ENCODE measurements at regions not wholly inside any gene's neighbourhood (a gene's known extent, or its start where the extent isn't known, plus 50 kb on each side); places are given as distances from the start of the nearest gene placed in this dataset.

DNA sequence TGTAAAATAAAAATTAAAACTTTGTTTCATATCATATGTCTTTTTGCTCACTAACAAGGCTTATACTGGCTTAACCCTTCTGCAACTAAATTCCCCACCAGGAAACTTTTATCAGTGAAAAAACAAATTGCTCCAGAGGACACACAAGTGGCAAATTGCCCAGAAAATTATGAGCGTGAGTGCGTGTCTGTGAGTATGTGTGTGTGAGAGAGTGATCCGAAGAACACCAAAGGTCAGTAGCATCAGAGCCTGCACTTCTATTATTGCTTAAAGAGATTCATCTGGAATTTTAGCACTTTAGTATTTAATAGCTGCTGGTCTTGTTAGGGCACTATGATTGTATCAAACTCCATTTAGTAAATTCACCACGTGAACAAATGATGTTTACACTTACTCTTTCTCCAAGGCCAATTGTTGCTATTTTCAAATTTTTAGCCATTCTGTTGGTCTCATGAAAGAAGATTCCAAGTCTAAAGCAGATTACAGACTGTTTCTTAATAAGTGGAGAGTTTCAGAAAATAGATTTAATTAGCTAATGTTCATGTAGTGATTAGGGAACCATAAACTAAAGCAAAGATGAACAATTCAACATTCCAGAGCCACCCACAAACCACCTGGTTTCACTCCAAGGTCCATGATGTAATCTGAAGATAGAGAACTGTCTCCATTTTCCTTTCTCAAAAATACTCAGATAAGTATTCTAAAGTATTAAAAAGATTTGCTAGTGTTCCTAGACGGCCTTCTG, 91.1 kb upstream of the IL12A start:
- no peak overlapping the region for H3K4me2 ChIP-seq (ENCODE audit: control insufficient read depth, extremely low read depth, insufficient read depth, low read depth, low read length)
- no peaks in the 10 kb centered on the region for H3K79me2 ChIP-seq (ENCODE audit: control insufficient read depth, insufficient read depth, low read length)
- no peaks in the 10 kb centered on the region for H3K4me1 ChIP-seq (ENCODE audit: control insufficient read depth, extremely low read depth, insufficient read depth, low read length)
- no peaks in the 10 kb centered on the region for H4K20me1 ChIP-seq (ENCODE audit: control insufficient read depth, extremely low read depth, insufficient read depth, low read length)
- H3K27ac ChIP-seq (ENCODE audit: control insufficient read depth, insufficient read depth, low read length): no peak overlapping the region
- dilution Hi-C loops (cut with MboI; ENCODE audit: extremely low pct_ligation_motif_present, low sequenced_read_pairs): no loop called here
- H3K27me3 ChIP-seq (ENCODE audit: control insufficient read depth, extremely low read depth, insufficient read depth, low read length): no peaks in the 10 kb centered on the region
- H3K9me3 ChIP-seq (ENCODE audit: control insufficient read depth, low read depth, low read length): no peaks in the 10 kb centered on the region
- H3K9ac ChIP-seq (ENCODE audit: control insufficient read depth, extremely low read depth, insufficient read depth, low read length): no peak overlapping the region
- H3K36me3 ChIP-seq (ENCODE audit: control insufficient read depth in 2 of 2, extremely low read depth in 1 of 2, insufficient read depth in 2 of 2, low read length in 2 of 2): peaks cover 5 to 12% of the 10 kb centered on the region in 2 experiments
- no peak for TF ChIP-seq EZH2 (IDR thresholded peaks at IDR 0.05; ENCODE audit: low read length)
- TF ChIP-seq, protein P1, sequence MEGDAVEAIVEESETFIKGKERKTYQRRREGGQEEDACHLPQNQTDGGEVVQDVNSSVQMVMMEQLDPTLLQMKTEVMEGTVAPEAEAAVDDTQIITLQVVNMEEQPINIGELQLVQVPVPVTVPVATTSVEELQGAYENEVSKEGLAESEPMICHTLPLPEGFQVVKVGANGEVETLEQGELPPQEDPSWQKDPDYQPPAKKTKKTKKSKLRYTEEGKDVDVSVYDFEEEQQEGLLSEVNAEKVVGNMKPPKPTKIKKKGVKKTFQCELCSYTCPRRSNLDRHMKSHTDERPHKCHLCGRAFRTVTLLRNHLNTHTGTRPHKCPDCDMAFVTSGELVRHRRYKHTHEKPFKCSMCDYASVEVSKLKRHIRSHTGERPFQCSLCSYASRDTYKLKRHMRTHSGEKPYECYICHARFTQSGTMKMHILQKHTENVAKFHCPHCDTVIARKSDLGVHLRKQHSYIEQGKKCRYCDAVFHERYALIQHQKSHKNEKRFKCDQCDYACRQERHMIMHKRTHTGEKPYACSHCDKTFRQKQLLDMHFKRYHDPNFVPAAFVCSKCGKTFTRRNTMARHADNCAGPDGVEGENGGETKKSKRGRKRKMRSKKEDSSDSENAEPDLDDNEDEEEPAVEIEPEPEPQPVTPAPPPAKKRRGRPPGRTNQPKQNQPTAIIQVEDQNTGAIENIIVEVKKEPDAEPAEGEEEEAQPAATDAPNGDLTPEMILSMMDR (optimal IDR thresholded peaks at IDR 0.05 in 1 of 3, IDR thresholded peaks at IDR 0.05 in 1 of 3, conservative IDR thresholded peaks at IDR 0.05 in 1 of 3; ENCODE audit: extremely low read depth in 1 of 3, insufficient read depth in 2 of 3, low read length in 3 of 3): no peak
- FAIRE-seq (no peak), DNase-seq (ENCODE audit: low read depth, low spot score) (no peak)
- H3K4me3 ChIP-seq (ENCODE audit: control insufficient read depth in 2 of 3, extremely low read depth in 1 of 3, insufficient read depth in 2 of 3, low read depth in 1 of 3, low read length in 3 of 3): no peak overlapping the region
- no peaks in the 10 kb centered on the region for H3K9me1 ChIP-seq (ENCODE audit: control insufficient read depth, extremely low read depth, insufficient read depth, low read length)
- no peak overlapping the region for H2AFZ ChIP-seq (ENCODE audit: control insufficient read depth, low read length)

DNA sequence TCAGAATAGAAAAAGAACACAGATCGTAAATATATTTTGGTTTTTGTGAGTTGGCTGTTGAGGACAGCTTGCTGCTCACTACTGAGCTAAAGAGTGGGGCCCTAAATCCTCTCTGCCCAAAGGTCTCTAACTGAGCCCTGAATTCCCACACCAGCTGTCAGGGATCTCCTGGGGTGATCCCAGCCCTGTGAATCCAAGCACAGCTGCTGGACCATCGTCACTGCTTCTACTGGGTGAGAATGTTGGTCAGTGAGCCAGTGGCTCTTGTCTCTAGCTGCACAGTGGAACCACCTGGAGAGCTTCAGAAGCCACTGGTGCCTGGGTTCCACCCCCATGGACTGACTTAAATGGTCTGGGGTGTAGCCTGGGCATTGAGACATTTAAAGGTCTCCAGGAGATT, 90.5 kb upstream of the IL12A start:
- no peaks in the 10 kb centered on the region for H3K9me1 ChIP-seq (ENCODE audit: control insufficient read depth, extremely low read depth, insufficient read depth, low read length)
- no peaks in the 10 kb centered on the region for H3K4me1 ChIP-seq (ENCODE audit: control insufficient read depth, extremely low read depth, insufficient read depth, low read length)
- FAIRE-seq (no peak), DNase-seq (ENCODE audit: low read depth, low spot score) (no peak)
- no peaks in the 10 kb centered on the region for H3K27me3 ChIP-seq (ENCODE audit: control insufficient read depth, extremely low read depth, insufficient read depth, low read length)
- H3K9me3 ChIP-seq (ENCODE audit: control insufficient read depth, low read depth, low read length): no peaks in the 10 kb centered on the region
- H3K79me2 ChIP-seq (ENCODE audit: control insufficient read depth, insufficient read depth, low read length): no peaks in the 10 kb centered on the region
- no peak overlapping the region for H3K27ac ChIP-seq (ENCODE audit: control insufficient read depth, insufficient read depth, low read length)
- H3K9ac ChIP-seq (ENCODE audit: control insufficient read depth, extremely low read depth, insufficient read depth, low read length): no peak overlapping the region
- H3K4me2 ChIP-seq (ENCODE audit: control insufficient read depth, extremely low read depth, insufficient read depth, low read depth, low read length): no peak overlapping the region
- H3K36me3 ChIP-seq (ENCODE audit: control insufficient read depth in 2 of 2, extremely low read depth in 1 of 2, insufficient read depth in 2 of 2, low read length in 2 of 2): peaks cover 5 to 12% of the 10 kb centered on the region in 2 experiments
- no peaks in the 10 kb centered on the region for H4K20me1 ChIP-seq (ENCODE audit: control insufficient read depth, extremely low read depth, insufficient read depth, low read length)
- H2AFZ ChIP-seq (ENCODE audit: control insufficient read depth, low read length): no peak overlapping the region
- TF ChIP-seq EZH2 (IDR thresholded peaks at IDR 0.05; ENCODE audit: low read length): no peak
- TF ChIP-seq, protein P1 (optimal IDR thresholded peaks at IDR 0.05 in 1 of 3, IDR thresholded peaks at IDR 0.05 in 1 of 3, conservative IDR thresholded peaks at IDR 0.05 in 1 of 3; ENCODE audit: extremely low read depth in 1 of 3, insufficient read depth in 2 of 3, low read length in 3 of 3): no peak
- dilution Hi-C loops (cut with MboI; ENCODE audit: extremely low pct_ligation_motif_present, low sequenced_read_pairs): no loop called here
- H3K4me3 ChIP-seq (ENCODE audit: control insufficient read depth in 2 of 3, extremely low read depth in 1 of 3, insufficient read depth in 2 of 3, low read depth in 1 of 3, low read length in 3 of 3): no peak overlapping the region
